ENCODE measurements at regions not wholly inside any gene's neighbourhood (a gene's known extent, or its start where the extent isn't known, plus 50 kb on each side); places are given as distances from the start of the nearest gene placed in this dataset.

- H3K36me3 ChIP-seq: no peaks in the 10 kb centered on the region
- TF ChIP-seq POLR2A (IDR thresholded peaks at IDR 0.05): no peak
- TF ChIP-seq CTCF (IDR thresholded peaks at IDR 0.05): no peak
- H3K9me3 ChIP-seq: no peaks in the 10 kb centered on the region
- H3K4me3 ChIP-seq: no peak overlapping the region
- 10 to 35% (median 22%) methylated on average over 1 of the region's 1 CpG for WGBS, 4 donors
- H3K27me3 ChIP-seq: peaks cover 0 to 4% (median 0%) of the 10 kb centered on the region in 9 donors
- no peaks in the 10 kb centered on the region for H3K4me1 ChIP-seq
- H3K27ac ChIP-seq: no peak overlapping the region
- DNase-seq (no peak), ATAC-seq (no peak)
- intact Hi-C loops (cut with DNase I): no loop called here
Observed at GRCh38 chr4:169861593-169861992, 103.8 kb upstream of the HPF1 start.

GRCh38 chr4:169859366-169860216, 101.8 kb upstream of the HPF1 start:
- no peak for TF ChIP-seq CTCF (IDR thresholded peaks at IDR 0.05)
- no peak for TF ChIP-seq POLR2A (IDR thresholded peaks at IDR 0.05)
- ATAC-seq: no peak
- WGBS, 4 donors: 69 to 72% (median 70%) methylated on average over 14 of the region's 14 CpGs
- intact Hi-C loops (cut with DNase I): no loop called here
- peaks cover 0 to 4% (median 0%) of the 10 kb centered on the region in 9 donors for H3K27me3 ChIP-seq
- no peak overlapping the region for H3K27ac ChIP-seq
- no peaks in the 10 kb centered on the region for H3K36me3 ChIP-seq
- no peak for DNase-seq
- no peak overlapping the region for H3K4me3 ChIP-seq
- no peaks in the 10 kb centered on the region for H3K4me1 ChIP-seq
- H3K9me3 ChIP-seq: no peaks in the 10 kb centered on the region

GRCh38 chr4:169854090-169854489, 96.3 kb upstream of the HPF1 start:
- intact Hi-C loops (cut with DNase I): no loop called here
- H3K27ac ChIP-seq: no peak overlapping the region
- 38 to 45% (median 41%) methylated on average over 3 of the region's 3 CpGs for WGBS, 4 donors
- DNase-seq (no peak), ATAC-seq (no peak)
- H3K9me3 ChIP-seq: no peaks in the 10 kb centered on the region
- H3K36me3 ChIP-seq: no peaks in the 10 kb centered on the region
- H3K27me3 ChIP-seq: peaks cover 0 to 2% (median 0%) of the 10 kb centered on the region in 9 donors
- H3K4me3 ChIP-seq: no peak overlapping the region
- no peaks in the 10 kb centered on the region for H3K4me1 ChIP-seq
- TF ChIP-seq POLR2A (IDR thresholded peaks at IDR 0.05): no peak
- TF ChIP-seq CTCF (IDR thresholded peaks at IDR 0.05): no peak

GRCh38 chr4:169852481-169852880, 94.7 kb upstream of the HPF1 start:
- Histone ChIP-seq H3K9me3 (no peaks in the 10 kb centered on the region), H3K4me3 (no peak overlapping the region), H3K36me3 (no peaks in the 10 kb centered on the region), H3K27me3 (peaks cover 0 to 7% (median 0%) of the 10 kb centered on the region in 9 donors), H3K4me1 (no peaks in the 10 kb centered on the region), H3K27ac (no peak overlapping the region)
- DNase-seq: no peak
- intact Hi-C loops (cut with DNase I): no loop called here
- ATAC-seq: no peak
- TF ChIP-seq POLR2A (IDR thresholded peaks at IDR 0.05) (no peak), CTCF (IDR thresholded peaks at IDR 0.05) (no peak)
